Choroid plexus epithelial cell (primary cell): ENCODE measurements at regions not wholly inside any gene's neighbourhood (a gene's known extent, or its start where the extent isn't known, plus 50 kb on each side); places are given as distances from the start of the nearest gene placed in this dataset.

Experiments
- DNase-seq: peaks from one replicate; pipeline ENCODE4 v3.0.0-alpha.2; 2010; ENCODE audit warnings: low read depth
- H3K4me3 ChIP-seq: 2 replicates; pipeline ENCODE4 v1.5.1; 2011; ENCODE audit warnings: low read depth, mild to moderate bottlenecking, control low read depth, low read length, moderate library complexity
- CTCF ChIP-seq: conservative IDR thresholded peaks from 2 replicates; pipeline ENCODE4 v1.5.1; 2011; ENCODE audit warnings: low read depth, mild to moderate bottlenecking, control low read depth, inconsistent platforms, low read length, moderate library complexity

GRCh38 chr16:64242492-64242891 lies 879.4 kb downstream of the CDH11 start:
- no peak for TF ChIP-seq CTCF
- DNase-seq, result no peak
- H3K4me3 ChIP-seq, result no peak overlapping the region

GRCh38 chr16:64240586-64240985 lies 881.3 kb downstream of the CDH11 start:
- H3K4me3 ChIP-seq, result no peak overlapping the region
- TF ChIP-seq CTCF, result no peak
- no peak for DNase-seq

GRCh38 chr16:64238571-64238970 lies 883.3 kb downstream of the CDH11 start:
- no peak for DNase-seq
- TF ChIP-seq CTCF, result no peak
- no peak overlapping the region for H3K4me3 ChIP-seq

- DNase-seq, result no peak
- no peak overlapping the region for H3K4me3 ChIP-seq
- no peak for TF ChIP-seq CTCF
Observed at GRCh38 chr16:64236316-64236715, 885.5 kb downstream of the CDH11 start.

GRCh38 chr16:64234200-64234599 lies 887.7 kb downstream of the CDH11 start:
- TF ChIP-seq CTCF, result no peak
- no peak for DNase-seq
- H3K4me3 ChIP-seq, result no peak overlapping the region

- H3K4me3 ChIP-seq, result no peak overlapping the region
- TF ChIP-seq CTCF, result no peak
- DNase-seq, result peak; percentile 2
Observed at GRCh38 chr16:64225696-64226095, 896.2 kb downstream of the CDH11 start.

- no peak for TF ChIP-seq CTCF
- H3K4me3 ChIP-seq, result no peak overlapping the region
- DNase-seq, result no peak
Observed at GRCh38 chr16:64225036-64225435, 896.8 kb downstream of the CDH11 start.
